H1 (cell line): ENCODE measurements at regions not wholly inside any gene's neighbourhood (a gene's known extent, or its start where the extent isn't known, plus 50 kb on each side); places are given as distances from the start of the nearest gene placed in this dataset.

Source experiments
- CTCF ChIP-seq, 3 experiments: IDR thresholded peaks; 1 replicate in 2 of 3; 2 replicates in 1 of 3; pipeline versions ENCODE4 v1.5.1 to v1.6.1; 2011; ENCODE audit warnings: low read length in 3 of 3, mild to moderate bottlenecking in 3 of 3, inconsistent platforms in 2 of 3, low read depth in 1 of 3, moderate library complexity in 1 of 3; ENCODE audit not compliant: insufficient read depth in 1 of 3; ENCODE audit errors: control extremely low read depth in 1 of 3
- EZH2 ChIP-seq: fragments of 200-600 bp; sonication (generic); IDR thresholded peaks from 2 replicates; pipeline ENCODE4 v1.7.1; 2012; ENCODE audit warnings: low read depth, mild to moderate bottlenecking, moderate library complexity, low read length, inconsistent platforms; ENCODE audit not compliant: severe bottlenecking
- GABPA ChIP-seq: IDR thresholded peaks from 2 replicates; pipeline ENCODE4 v1.6.1; 2011; ENCODE audit warnings: mild to moderate bottlenecking, low read length, moderate library complexity, borderline replicate concordance; ENCODE audit not compliant: insufficient read depth
- KDM1A ChIP-seq: fragments of 200-600, 300-600 bp; sonication (generic); IDR thresholded peaks from 2 replicates; pipeline ENCODE4 v1.7.1; 2016; ENCODE audit warnings: mild to moderate bottlenecking, low read length, borderline replicate concordance
- NRF1 ChIP-seq: IDR thresholded peaks from 2 replicates; pipeline ENCODE4 v1.6.1; 2011; ENCODE audit warnings: mild to moderate bottlenecking, low read depth, low read length, improper control_type of control experiment
- POLR2A ChIP-seq, 2 experiments: IDR thresholded peaks; 1 replicate in 1 of 2; 2 replicates in 1 of 2; pipeline ENCODE4 v1.6.1; 2011; ENCODE audit warnings: low read depth in 2 of 2, low read length in 2 of 2, mild to moderate bottlenecking in 2 of 2; ENCODE audit errors: control extremely low read depth in 1 of 2
- RAD21 ChIP-seq, 2 experiments: IDR thresholded peaks in 1 of 2; conservative IDR thresholded peaks in 1 of 2; 2 replicates each; pipeline ENCODE4 v1.6.1; 2011; ENCODE audit warnings: low read depth in 2 of 2, low read length in 2 of 2, improper control_type of control experiment in 1 of 2, inconsistent platforms in 1 of 2, mild to moderate bottlenecking in 1 of 2, moderate library complexity in 1 of 2
- SP2 ChIP-seq: IDR thresholded peaks from 2 replicates; pipeline ENCODE4 v1.6.1; 2012; ENCODE audit warnings: mild to moderate bottlenecking, low read length, inconsistent platforms
- SP4 ChIP-seq: IDR thresholded peaks from 2 replicates; pipeline ENCODE4 v1.6.1; 2012; ENCODE audit warnings: low read length, inconsistent platforms
- TBP ChIP-seq: IDR thresholded peaks from 2 replicates; pipeline ENCODE4 v1.6.1; 2011; ENCODE audit warnings: low read depth, low read length, improper control_type of control experiment
- USF2 ChIP-seq: IDR thresholded peaks from 2 replicates; pipeline ENCODE4 v1.6.1; 2011; ENCODE audit warnings: low read length, improper control_type of control experiment
- YY1 ChIP-seq: IDR thresholded peaks from 2 replicates; pipeline ENCODE4 v1.6.1; 2011; ENCODE audit warnings: low read depth, mild to moderate bottlenecking, low read length

- TF ChIP-seq CTCF (IDR thresholded peaks at IDR 0.05; ENCODE audit: control extremely low read depth in 1 of 3, insufficient read depth in 1 of 3, low read depth in 1 of 3, low read length in 3 of 3) (no peak), USF2 (no peak), TBP (no peak), SP2 (no peak), POLR2A (IDR thresholded peaks at IDR 0.05; ENCODE audit: control extremely low read depth in 1 of 2, low read depth in 2 of 2, low read length in 2 of 2) (no peak), EZH2 (no peak), RAD21 (IDR thresholded peaks at IDR 0.05 in 1 of 2, conservative IDR thresholded peaks at IDR 0.05 in 1 of 2; ENCODE audit: low read depth in 2 of 2, low read length in 2 of 2) (no peak), SP4 (no peak), YY1 (no peak), NRF1 (no peak), GABPA (no peak), KDM1A (no peak)
These were observed 330.3 kb downstream of the PCNX1 start for GRCh38 chr14:71237556-71237955.
